ENCODE measurements at regions not wholly inside any gene's neighbourhood (a gene's known extent, or its start where the extent isn't known, plus 50 kb on each side); places are given as distances from the start of the nearest gene placed in this dataset.
"Not testable (repeated sequence)": the region's sequence is repeated elsewhere in the genome, so short reads cannot be mapped to it uniquely, and the experiment has no call there.

- peak; percentile 31 for DNase-seq (ENCODE audit: low spot score)
Measured at GRCh38 chr13:48808683-48809082, 155.0 kb downstream of the CYSLTR2 start.

DNA sequence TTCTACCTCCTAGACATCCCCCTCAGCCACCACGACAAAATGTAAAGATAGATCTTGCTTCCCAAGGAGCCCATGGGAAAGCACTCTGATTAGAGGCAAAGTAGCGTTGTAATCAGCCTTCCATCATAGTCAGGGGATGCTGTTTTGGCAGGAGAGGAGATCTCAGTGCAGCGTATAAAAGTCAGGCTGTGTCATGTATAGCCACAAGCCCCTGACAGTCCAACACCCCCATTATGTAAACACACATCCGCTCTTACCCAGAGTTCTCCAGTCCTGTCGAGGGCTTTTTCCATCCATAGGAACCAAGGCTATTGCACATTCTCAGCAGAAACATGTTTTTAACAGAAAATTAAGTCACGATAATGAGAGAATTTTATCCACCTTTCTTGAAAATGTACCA lies 156.3 kb downstream of the CYSLTR2 start:
- no peak for DNase-seq (ENCODE audit: low spot score)

GRCh38 chr13:48813518-48813917 lies 159.8 kb downstream of the CYSLTR2 start:
- DNase-seq (ENCODE audit: low spot score): no peak

GRCh38 chr13:48816700-48817099 lies 159.0 kb upstream of the FNDC3A start:
- no peak for DNase-seq (ENCODE audit: low spot score)

DNA sequence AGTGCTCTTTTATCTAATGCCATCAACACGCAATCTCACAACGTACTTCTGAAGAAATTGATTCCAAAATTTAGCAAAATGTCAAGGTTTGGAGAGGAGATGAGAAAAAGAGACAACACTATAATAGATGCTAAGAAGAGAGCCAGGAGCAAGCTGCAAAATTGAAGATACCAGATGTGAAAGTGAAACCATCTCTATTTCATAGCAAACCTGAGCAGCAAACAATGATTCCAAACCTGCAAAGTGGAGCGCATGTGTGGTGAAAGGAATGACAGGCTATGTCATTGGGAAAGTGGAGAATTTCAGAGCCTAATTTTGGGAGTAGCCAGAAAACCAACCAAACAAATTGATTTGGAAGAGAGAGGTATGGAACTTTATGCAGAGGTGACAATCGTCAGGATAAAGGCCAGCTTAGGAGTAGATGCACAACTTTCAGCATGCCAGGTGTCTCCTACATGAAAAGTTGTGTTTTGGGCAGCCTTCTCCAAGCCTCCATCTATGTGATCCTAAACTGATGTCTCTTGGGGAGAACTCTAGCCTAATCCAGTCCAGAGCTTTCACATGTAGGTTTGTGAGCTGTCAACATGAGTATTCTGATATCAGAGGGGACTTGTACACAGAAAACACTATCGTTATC lies 158.4 kb upstream of the FNDC3A start:
- DNase-seq (ENCODE audit: low spot score): no peak

DNA sequence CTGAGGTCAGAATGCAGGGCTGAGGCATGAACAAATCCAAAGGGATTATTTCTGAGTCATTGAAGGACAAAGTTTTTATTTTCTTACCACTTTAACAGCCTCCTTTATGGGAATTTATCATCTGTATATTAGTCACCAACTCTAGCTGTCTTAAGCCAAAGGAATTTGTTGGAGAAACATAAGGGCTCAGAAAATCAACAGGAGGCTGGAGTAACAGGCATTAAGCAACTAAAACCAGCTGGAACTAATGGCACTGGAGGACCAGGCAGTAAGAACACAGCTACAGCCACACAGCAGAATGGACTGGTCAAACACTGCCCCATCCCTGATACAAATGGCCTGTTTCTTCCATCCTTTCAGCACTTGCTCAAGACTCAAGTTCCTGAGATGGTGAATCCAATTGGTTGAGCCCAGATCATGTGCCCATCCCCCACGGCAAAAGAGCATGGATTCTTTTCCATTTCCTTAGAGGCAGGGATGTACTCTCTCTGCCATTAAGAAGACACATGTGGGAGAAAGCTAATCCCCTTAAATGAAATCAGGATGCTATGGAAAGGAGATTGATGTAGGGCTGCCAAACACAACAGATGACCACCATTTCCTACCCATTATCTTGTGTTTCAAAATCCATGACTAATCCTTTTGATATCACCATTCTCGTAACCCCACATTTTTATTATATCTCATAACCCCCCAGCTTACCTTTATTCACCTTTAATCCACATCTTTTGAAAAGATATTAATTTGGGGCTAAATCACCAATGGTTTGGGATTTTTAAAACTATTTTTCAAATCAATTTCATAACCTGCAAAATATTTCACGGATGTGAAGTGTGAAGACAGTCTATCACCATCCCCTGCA lies 157.0 kb upstream of the FNDC3A start:
- peak; percentile 79 for DNase-seq (ENCODE audit: low spot score)

- DNase-seq (ENCODE audit: low spot score): no peak
Measured at GRCh38 chr13:48819376-48819775, 156.3 kb upstream of the FNDC3A start.

GRCh38 chr13:48819899-48820298 lies 155.8 kb upstream of the FNDC3A start:
- DNase-seq (ENCODE audit: low spot score): no peak

DNA sequence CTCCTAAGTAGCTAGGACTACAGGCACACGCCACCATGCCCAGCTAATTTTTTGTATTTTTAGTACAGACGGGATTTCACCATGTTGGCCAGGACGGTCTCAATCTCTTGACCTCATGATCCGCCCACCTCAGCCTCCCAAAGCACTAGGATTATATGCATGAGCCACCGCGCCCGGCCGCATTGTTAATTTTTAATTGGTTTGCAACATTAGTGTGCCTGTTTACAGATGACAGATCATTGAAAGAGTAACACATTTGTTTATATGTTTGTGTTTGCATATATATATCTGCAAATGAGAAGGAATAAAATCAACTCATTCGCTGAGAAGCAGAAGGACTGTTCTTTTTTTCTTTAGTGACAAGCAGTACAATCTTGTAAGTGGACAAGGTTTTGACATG lies 152.2 kb upstream of the FNDC3A start:
- DNase-seq (ENCODE audit: low spot score): not testable (repeated sequence)

DNA sequence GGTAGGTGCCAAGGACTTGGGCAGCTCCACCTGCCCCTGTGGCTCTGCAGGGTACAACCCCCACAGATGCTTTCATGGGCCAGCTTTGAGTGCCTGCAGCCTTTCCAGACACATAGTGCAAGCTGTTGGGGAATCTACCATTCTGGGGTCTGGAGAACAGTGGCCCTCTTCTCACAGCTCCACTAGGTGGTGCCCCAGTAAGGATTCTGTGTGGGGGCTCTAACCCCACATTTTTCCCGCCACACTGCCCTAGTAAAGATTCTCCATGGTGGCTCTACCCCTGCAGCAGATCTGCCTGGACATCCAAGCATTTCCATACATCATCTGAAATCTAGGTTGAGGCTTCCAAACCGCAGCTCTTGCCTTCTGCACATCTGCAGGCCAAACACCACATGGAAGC lies 149.7 kb upstream of the FNDC3A start:
- no peak for DNase-seq (ENCODE audit: low spot score)

DNA sequence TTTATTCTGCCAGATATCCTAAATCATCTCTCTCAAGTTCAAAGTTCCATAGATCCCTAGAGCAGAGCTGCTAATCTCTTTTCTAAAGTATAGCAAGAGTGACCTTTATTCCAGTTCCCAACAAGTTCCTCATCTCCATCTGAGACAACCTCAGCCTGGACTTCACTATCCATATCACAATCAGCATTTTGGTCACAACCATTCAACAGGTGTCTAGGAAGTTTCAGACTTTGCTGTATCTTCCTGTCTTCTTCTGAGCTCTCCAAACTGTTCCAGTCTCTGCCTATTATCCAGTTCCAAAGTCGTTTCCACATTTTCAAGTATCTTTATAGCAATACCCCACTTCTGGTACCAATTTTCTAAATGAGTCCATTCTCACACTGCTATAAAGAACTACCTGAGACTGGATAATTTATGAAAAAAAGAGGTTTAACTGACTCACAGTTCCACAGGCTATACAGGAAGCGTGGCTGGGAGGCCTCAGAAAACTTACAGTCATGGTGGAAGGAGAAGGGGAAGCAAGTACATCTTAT lies 148.7 kb upstream of the FNDC3A start:
- not testable (repeated sequence) for DNase-seq (ENCODE audit: low spot score)

GRCh38 chr13:48827709-48828108 lies 148.0 kb upstream of the FNDC3A start:
- no peak for DNase-seq (ENCODE audit: low spot score)

DNA sequence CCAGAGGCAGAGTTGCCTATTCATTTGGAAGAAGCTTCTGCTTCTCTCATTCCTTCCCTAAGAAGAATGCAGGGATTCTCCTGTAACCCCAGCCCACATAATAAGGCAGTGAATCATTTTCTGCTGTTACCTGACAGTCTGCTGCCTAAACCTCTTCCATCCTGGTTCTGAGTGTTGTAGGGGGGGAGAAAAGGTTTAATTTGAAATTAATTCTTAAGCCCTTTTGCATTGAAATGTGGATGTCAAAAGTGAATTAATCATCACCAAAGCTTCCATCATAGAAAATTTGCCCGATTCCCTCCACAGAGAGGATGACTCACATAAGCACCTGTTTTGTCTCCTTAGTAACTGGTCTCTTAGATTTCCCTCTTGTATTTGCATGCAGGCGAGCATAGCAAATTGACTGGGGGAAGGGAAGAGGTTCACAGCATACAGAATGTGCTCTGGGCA lies 146.7 kb upstream of the FNDC3A start:
- no peak for DNase-seq (ENCODE audit: low spot score)

DNA sequence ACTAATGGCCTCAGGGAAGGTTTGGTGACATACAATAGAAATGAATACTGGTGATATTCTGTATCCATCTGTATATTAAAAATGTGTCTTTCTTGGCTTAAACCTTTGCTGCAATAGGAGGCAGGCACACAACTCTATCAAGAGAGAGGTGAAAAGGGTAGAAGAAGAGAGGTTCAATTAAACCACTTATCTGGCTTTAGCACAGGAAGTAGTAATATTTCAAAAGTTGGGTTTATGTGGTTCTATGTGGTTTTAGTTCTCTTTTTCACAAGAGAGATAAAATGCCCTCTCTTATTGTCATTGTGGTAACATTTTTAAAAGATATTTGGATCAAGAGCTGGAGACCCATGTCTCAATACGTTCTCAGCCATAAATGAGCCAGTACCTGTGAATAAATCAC lies 146.2 kb upstream of the FNDC3A start:
- no peak for DNase-seq (ENCODE audit: low spot score)

- DNase-seq (ENCODE audit: low spot score): no peak
Measured at GRCh38 chr13:48831248-48831647, 144.5 kb upstream of the FNDC3A start.

- DNase-seq (ENCODE audit: low spot score): no peak
Measured at GRCh38 chr13:48833412-48833811, 142.3 kb upstream of the FNDC3A start.

DNA sequence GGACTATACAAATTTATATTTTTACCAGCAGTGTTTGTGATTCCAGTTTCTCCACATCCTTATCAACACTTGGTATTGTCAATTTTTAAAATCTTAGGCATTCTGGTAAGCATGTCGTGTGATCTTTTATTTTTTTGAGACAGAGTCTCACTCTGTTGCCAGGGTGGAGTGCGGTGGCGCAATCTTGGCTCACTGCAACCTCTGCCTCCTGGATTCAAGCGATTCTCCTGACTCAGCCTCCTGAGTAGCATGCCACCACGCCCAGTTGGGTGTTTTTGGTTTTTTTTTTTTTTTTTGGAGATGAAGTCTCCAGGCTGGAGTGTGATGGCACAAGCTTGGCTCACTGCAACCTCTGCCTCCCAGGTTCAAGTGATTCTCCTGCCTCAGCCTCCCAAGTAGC lies 140.4 kb upstream of the FNDC3A start:
- not testable (repeated sequence) for DNase-seq (ENCODE audit: low spot score)

- DNase-seq (ENCODE audit: low spot score): no peak
Measured at GRCh38 chr13:48838193-48838973, 137.3 kb upstream of the FNDC3A start.

DNA sequence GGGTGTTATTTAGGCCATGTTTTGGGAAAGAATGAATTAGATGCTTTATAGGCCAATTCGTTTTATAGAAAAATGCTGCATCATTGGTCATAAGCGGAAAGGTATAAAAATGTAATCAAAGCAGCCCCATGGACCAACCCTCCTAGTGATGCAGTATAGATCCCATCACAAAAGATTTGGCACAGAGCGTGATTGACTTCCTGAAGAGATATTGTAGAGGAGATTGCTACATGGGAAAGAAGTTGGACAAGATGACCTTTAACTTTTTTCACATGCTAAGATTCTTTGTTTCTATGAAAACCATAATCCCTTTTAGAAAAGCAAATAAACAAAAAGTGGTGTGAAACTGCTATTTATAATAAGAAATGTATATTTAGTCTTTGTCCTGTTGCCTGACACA lies 136.5 kb upstream of the FNDC3A start:
- no peak for DNase-seq (ENCODE audit: low spot score)

- no peak for DNase-seq (ENCODE audit: low spot score)
Measured at GRCh38 chr13:48840366-48840765, 135.3 kb upstream of the FNDC3A start.

DNA sequence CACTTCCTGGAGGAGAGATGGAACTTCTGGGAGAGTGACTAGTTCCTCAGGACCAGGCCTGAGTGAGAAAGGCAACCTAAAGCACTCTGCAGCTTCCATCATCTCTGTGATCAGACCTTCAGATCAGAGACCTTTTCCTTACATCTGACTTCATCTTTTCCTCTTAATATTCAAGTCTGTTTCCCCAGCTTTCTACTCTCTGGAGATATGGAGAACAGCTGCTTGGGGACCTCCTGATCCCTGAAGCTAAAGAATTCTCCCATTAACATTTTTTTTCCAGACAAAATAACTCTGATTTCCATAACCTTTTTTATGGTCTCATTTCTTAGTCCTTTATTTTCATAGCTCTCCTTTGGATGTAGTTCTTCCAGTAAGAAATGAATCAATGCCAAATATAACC lies 133.4 kb upstream of the FNDC3A start:
- no peak for DNase-seq (ENCODE audit: low spot score)

DNA sequence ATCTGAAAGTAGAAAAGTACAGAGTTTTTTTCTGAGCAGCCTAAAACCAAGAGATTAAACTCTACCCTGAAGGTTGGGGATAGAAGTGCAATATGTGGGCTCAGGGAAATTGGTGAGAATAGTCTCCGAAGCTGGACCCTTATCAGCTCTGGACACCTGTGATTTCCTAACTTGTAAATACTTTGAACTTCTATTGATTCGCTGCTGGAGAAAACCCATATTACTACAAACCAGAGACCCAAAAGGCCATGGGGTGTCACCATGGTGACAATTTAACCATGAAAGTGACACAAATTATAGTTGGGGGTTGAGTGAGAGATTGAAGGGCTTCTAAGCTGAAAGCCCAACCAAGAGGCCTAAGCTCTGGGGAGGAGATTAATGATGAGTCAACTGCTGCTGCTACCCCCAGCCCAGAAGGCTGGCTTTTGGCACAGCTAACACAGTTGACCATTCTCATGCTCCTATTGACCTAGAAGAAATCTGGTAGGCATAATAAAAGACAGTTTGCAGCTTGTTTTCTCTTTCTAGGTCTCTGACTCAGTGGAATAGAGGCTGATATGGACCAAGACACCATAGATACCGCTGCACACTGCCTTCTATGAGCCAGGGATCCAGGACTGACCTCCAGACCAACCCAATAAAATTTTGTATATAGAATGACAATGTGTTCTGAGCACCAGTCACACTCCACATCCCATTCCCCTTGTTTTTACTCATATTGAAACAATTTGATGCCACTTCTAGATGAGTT lies 131.9 kb upstream of the FNDC3A start:
- DNase-seq (ENCODE audit: low spot score): no peak

Measured in AG20443 (cell line).